H9 (cell line): ENCODE measurements at regions not wholly inside any gene's neighbourhood (a gene's known extent, or its start where the extent isn't known, plus 50 kb on each side); places are given as distances from the start of the nearest gene placed in this dataset.

Source experiments
- DNase-seq: peaks from one replicate; pipeline ENCODE4 v3.0.0-alpha.2; 2017
- H2AFZ ChIP-seq: one replicate; pipeline ENCODE4 v1.6.1; 2013; ENCODE audit warnings: mild to moderate bottlenecking, low read length, control low read depth, moderate library complexity
- H2AK5ac ChIP-seq: 2 replicates; pipeline ENCODE4 v1.6.1; 2013; ENCODE audit warnings: low read length, control low read depth, mixed read lengths; ENCODE audit not compliant: insufficient read length
- H2BK120ac ChIP-seq: one replicate; pipeline ENCODE4 v1.6.1; 2013; ENCODE audit warnings: low read depth, mild to moderate bottlenecking, low read length, control low read depth, inconsistent platforms; ENCODE audit not compliant: poor library complexity, severe bottlenecking
- H2BK12ac ChIP-seq: 2 replicates; pipeline ENCODE4 v1.6.1; 2013; ENCODE audit warnings: low read length, control low read depth, mixed read lengths, low read depth; ENCODE audit not compliant: insufficient read length
- H2BK15ac ChIP-seq: 2 replicates; pipeline ENCODE4 v1.6.1; 2013; ENCODE audit warnings: low read depth, low read length, control low read depth
- H2BK20ac ChIP-seq: one replicate; pipeline ENCODE4 v1.6.1; 2013; ENCODE audit warnings: low read depth, mild to moderate bottlenecking, low read length, control low read depth, inconsistent platforms; ENCODE audit not compliant: poor library complexity, severe bottlenecking
- H2BK5ac ChIP-seq: 2 replicates; pipeline ENCODE4 v1.6.1; 2013; ENCODE audit warnings: low read length, control low read depth, mixed read lengths; ENCODE audit not compliant: insufficient read length
- H3K14ac ChIP-seq: 2 replicates; pipeline ENCODE4 v1.6.1; 2013; ENCODE audit warnings: low read length, control low read depth; ENCODE audit not compliant: insufficient read depth
- H3K18ac ChIP-seq: 2 replicates; pipeline ENCODE4 v1.6.1; 2013; ENCODE audit warnings: low read depth, mild to moderate bottlenecking, mixed read lengths, low read length, control low read depth; ENCODE audit not compliant: insufficient read length
- H3K23ac ChIP-seq: 2 replicates; pipeline ENCODE4 v1.6.1; 2013; ENCODE audit warnings: low read length, control low read depth, mixed read lengths, low read depth; ENCODE audit not compliant: insufficient read length
- H3K23me2 ChIP-seq: 2 replicates; pipeline ENCODE4 v1.6.1; 2013; ENCODE audit warnings: low read depth, mild to moderate bottlenecking, mixed read lengths, low read length, control low read depth; ENCODE audit not compliant: insufficient read length, poor library complexity, severe bottlenecking
- H3K27ac ChIP-seq: 2 replicates; pipeline ENCODE4 v1.5.1; 2013; ENCODE audit warnings: low read length, control low read depth, mixed read lengths, low read depth; ENCODE audit not compliant: insufficient read length
- H3K27me3 ChIP-seq: 2 replicates; pipeline ENCODE4 v1.6.1; 2013; ENCODE audit warnings: low read length, control low read depth, inconsistent platforms; ENCODE audit not compliant: insufficient read depth
- H3K4ac ChIP-seq: 2 replicates; pipeline ENCODE4 v1.6.1; 2013; ENCODE audit warnings: low read depth, mild to moderate bottlenecking, control low read depth, inconsistent platforms, low read length, moderate library complexity
- H3K4me1 ChIP-seq: 2 replicates; pipeline ENCODE4 v1.6.1; 2013; ENCODE audit warnings: low read length, control low read depth, inconsistent platforms; ENCODE audit not compliant: insufficient read depth
- H3K4me2 ChIP-seq: 2 replicates; pipeline ENCODE4 v1.6.1; 2013; ENCODE audit warnings: low read length, control low read depth, mixed read lengths; ENCODE audit not compliant: insufficient read length, insufficient read depth
- H3K56ac ChIP-seq: 2 replicates; pipeline ENCODE4 v1.6.1; 2013; ENCODE audit warnings: low read depth, mild to moderate bottlenecking, mixed read lengths, low read length, control low read depth; ENCODE audit not compliant: insufficient read length
- H3K79me1 ChIP-seq: 2 replicates; pipeline ENCODE4 v1.6.1; 2013; ENCODE audit warnings: low read depth, mild to moderate bottlenecking, moderate library complexity, low read length, control low read depth, inconsistent platforms; ENCODE audit not compliant: insufficient read depth, poor library complexity, severe bottlenecking
- H3K79me2 ChIP-seq: 2 replicates; pipeline ENCODE4 v1.6.1; 2013; ENCODE audit warnings: low read length, control low read depth, inconsistent platforms; ENCODE audit not compliant: insufficient read depth
- H3K9ac ChIP-seq: 2 replicates; pipeline ENCODE4 v1.6.1; 2013; ENCODE audit warnings: low read length, control low read depth, mixed read lengths; ENCODE audit not compliant: insufficient read length; ENCODE audit errors: extremely low read depth
- H3K9me3 ChIP-seq: one replicate; pipeline ENCODE4 v1.6.1; 2013; ENCODE audit warnings: low read depth, low read length, inconsistent platforms; ENCODE audit not compliant: control insufficient read depth
- H3T11ph ChIP-seq: one replicate; pipeline ENCODE4 v1.6.1; 2013; ENCODE audit warnings: mild to moderate bottlenecking, low read length, control low read depth, inconsistent platforms
- H4K20me1 ChIP-seq: one replicate; pipeline ENCODE4 v1.6.1; 2013; ENCODE audit not compliant: control insufficient read depth, insufficient read length, insufficient read depth
- H4K5ac ChIP-seq: 2 replicates; pipeline ENCODE4 v1.6.1; 2013; ENCODE audit warnings: low read depth, mild to moderate bottlenecking, mixed read lengths, low read length, control low read depth; ENCODE audit not compliant: insufficient read length
- H4K8ac ChIP-seq: replicated peaks from 2 replicates; pipeline ENCODE4 v1.6.1; 2013; ENCODE audit warnings: low read length, control low read depth, mixed read lengths, low read depth; ENCODE audit not compliant: insufficient read length
- H4K91ac ChIP-seq: 2 replicates; pipeline ENCODE4 v1.6.1; 2013; ENCODE audit warnings: low read depth, mild to moderate bottlenecking, moderate library complexity, mixed read lengths, low read length, control low read depth; ENCODE audit not compliant: insufficient read length
- H3K27ac Mint-ChIP-seq, 3 experiments: 2 replicates in 2 of 3; 3 replicates in 1 of 3; pipeline ENCODE4 v1.8.0; 2020 to 2021; ENCODE audit warnings: mixed read lengths in 3 of 3, mild to moderate bottlenecking in 1 of 3, moderate library complexity in 1 of 3
- H3K27me3 Mint-ChIP-seq: 2 replicates; pipeline ENCODE4 v1.8.0; 2021; ENCODE audit warnings: low read depth, mild to moderate bottlenecking, moderate library complexity, mixed read lengths
- H3K36me3 Mint-ChIP-seq, 3 experiments: 2 replicates in 2 of 3; 3 replicates in 1 of 3; pipeline ENCODE4 v1.8.0; 2020 to 2021; ENCODE audit warnings: low read depth in 3 of 3, mixed read lengths in 3 of 3; ENCODE audit not compliant: insufficient read depth in 1 of 3
- H3K4me1 Mint-ChIP-seq, 2 experiments: 2 replicates each; pipeline ENCODE4 v1.8.0; 2020; ENCODE audit warnings: mixed read lengths in 2 of 2
- H3K4me3 Mint-ChIP-seq, 2 experiments: 2 replicates in 1 of 2; 3 replicates in 1 of 2; pipeline ENCODE4 v1.8.0; 2020 to 2021; ENCODE audit warnings: mild to moderate bottlenecking in 2 of 2, mixed read lengths in 2 of 2, moderate library complexity in 1 of 2
- H3K9me3 Mint-ChIP-seq, 2 experiments: 2 replicates in 1 of 2; 3 replicates in 1 of 2; pipeline ENCODE4 v1.8.0; 2020; ENCODE audit warnings: mild to moderate bottlenecking in 2 of 2, mixed read lengths in 2 of 2, moderate library complexity in 1 of 2
- WGBS: extraction: QIAGEN DNeasy Blood & Tissue Kit; methylation state at CpG from one replicate; pipeline ENCODE4 v1.1.7; 2013; ENCODE audit warnings: missing lambda C conversion rate, low lambda C conversion rate, mixed read lengths; ENCODE audit not compliant: insufficient read length; ENCODE audit errors: extremely low coverage; 5-methylcytosine and 5-hydroxymethylcytosine counted together
- TF ChIP-seq, protein P1 (sequence below): fragments of 200-600 bp; sonication (generic); conservative IDR thresholded peaks from 3 replicates; pipeline ENCODE4 v1.8.0; 2021; ENCODE audit warnings: antibody characterized with exemption, mild to moderate bottlenecking

DNA sequence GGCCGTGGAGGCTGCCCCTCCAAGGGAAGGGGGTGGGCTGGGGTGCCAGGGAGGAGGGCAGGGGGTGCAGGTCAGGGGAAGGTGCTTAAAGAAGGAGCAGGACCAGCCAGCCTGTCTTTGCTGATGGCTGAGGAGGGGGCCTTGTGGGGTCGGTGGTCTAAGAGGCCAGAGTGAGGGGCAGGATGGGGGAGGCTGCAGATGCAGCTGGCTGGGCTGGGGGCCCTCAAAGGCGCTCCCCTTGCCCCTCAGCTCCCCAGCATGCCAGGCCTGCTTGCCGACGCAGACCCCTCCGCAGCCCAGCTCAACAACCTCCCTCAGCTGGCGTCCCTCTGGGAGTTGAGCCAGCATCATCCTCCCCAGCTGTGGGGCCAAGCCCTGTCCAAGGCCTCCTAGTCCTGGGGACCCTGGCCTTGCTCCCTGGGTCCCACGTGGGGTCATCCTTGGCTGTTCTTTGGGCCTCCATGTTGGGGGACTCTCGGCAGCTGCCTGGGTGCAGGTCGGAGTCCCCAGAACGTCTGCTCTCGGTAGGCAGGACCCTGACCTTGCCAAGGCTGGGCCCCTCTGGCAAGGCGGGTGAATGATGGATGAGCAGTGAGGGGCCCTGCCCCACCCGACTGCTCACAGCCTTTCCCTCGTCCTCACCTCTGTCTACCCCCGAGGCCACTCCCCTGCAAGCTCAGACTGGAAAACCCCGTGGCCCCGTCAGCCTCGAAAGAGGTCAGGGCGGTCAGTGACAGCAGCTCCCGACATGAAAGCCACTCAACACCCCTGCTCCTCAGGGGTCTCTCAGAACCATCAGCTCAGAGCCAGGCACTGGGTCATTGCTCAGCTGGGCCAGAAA, 119.4 kb downstream of the FAM53A start:
- H3K4me1 ChIP-seq = peaks cover 2% of the 10 kb centered on the region; the same call in 1 of the 2 replicates
- no peak for DNase-seq
- H2BK120ac ChIP-seq = no peak overlapping the region

More for the DNA sequence above, 119.4 kb downstream of the FAM53A start:
- Histone ChIP-seq H2BK15ac (no peak overlapping the region), H3T11ph (no peak overlapping the region), H2BK5ac (no peak overlapping the region), H2BK20ac (no peak overlapping the region), H3K27ac (no peak overlapping the region), H2AFZ (no peak overlapping the region), H2BK12ac (no peak overlapping the region), H2AK5ac (no peak overlapping the region), H3K79me1 (no peaks in the 10 kb centered on the region), H4K20me1 (no peaks in the 10 kb centered on the region), H3K56ac (no peak overlapping the region), H3K23ac (no peak overlapping the region), H3K14ac (no peak overlapping the region), H4K8ac (no peak overlapping the region), H3K18ac (no peak overlapping the region), H4K5ac (no peak overlapping the region), H3K4me2 (no peak overlapping the region), H3K79me2 (no peaks in the 10 kb centered on the region), H3K23me2 (no peaks in the 10 kb centered on the region), H3K27me3 (no peaks in the 10 kb centered on the region), H3K9ac (no peak overlapping the region), H3K9me3 (no peaks in the 10 kb centered on the region), H3K4ac (no peak overlapping the region), H4K91ac (no peak overlapping the region)
- peaks cover 7 to 17% of the 10 kb centered on the region in 2 experiments for H3K4me1 Mint-ChIP-seq
- no peak overlapping the region for H3K4me3 Mint-ChIP-seq
- TF ChIP-seq, protein P1, sequence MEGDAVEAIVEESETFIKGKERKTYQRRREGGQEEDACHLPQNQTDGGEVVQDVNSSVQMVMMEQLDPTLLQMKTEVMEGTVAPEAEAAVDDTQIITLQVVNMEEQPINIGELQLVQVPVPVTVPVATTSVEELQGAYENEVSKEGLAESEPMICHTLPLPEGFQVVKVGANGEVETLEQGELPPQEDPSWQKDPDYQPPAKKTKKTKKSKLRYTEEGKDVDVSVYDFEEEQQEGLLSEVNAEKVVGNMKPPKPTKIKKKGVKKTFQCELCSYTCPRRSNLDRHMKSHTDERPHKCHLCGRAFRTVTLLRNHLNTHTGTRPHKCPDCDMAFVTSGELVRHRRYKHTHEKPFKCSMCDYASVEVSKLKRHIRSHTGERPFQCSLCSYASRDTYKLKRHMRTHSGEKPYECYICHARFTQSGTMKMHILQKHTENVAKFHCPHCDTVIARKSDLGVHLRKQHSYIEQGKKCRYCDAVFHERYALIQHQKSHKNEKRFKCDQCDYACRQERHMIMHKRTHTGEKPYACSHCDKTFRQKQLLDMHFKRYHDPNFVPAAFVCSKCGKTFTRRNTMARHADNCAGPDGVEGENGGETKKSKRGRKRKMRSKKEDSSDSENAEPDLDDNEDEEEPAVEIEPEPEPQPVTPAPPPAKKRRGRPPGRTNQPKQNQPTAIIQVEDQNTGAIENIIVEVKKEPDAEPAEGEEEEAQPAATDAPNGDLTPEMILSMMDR = no peak
- no peaks in the 10 kb centered on the region for H3K9me3 Mint-ChIP-seq
- no peaks in the 10 kb centered on the region for H3K36me3 Mint-ChIP-seq
- no CpG with 5 or more reads among the region's 21 CpGs for WGBS
- peaks cover 5% of the 10 kb centered on the region; the same call in 1 of the 2 replicates for H3K27me3 Mint-ChIP-seq
- no peak overlapping the region for H3K27ac Mint-ChIP-seq
